Endothelial cell of umbilical vein (primary cell): ENCODE measurements at regions not wholly inside any gene's neighbourhood (a gene's known extent, or its start where the extent isn't known, plus 50 kb on each side); places are given as distances from the start of the nearest gene placed in this dataset.

Source experiments
- BruUV-seq: library from RNA; stranded (reverse); fragments of 400-500 nt; replicated peaks from 2 replicates; lab custom pipeline; 2021; lab: Mats Ljungman, UMichigan
- CTCF ChIA-PET: fragments of 300-600, 350-600 bp; sonication (Branson Sonifier 250); formaldehyde crosslinking; loops from one replicate; lab custom pipeline; 2021; ENCODE audit warnings: antibody characterized with exemption, inconsistent platforms; lab: Charles Lee
- POLR2A ChIA-PET: fragments of 300-600, 350-600 bp; sonication (Branson Sonifier 250); formaldehyde crosslinking; loops from one replicate; lab custom pipeline; 2021; ENCODE audit warnings: antibody characterized with exemption, inconsistent platforms; lab: Charles Lee
- DNase-seq: peaks from one replicate; pipeline ENCODE4 v3.0.0-alpha.2; 2011; ENCODE audit warnings: low read depth, low spot score
- FAIRE-seq: peaks from 2 replicates; lab custom pipeline; 2011; peaks lifted over from hg19 to GRCh38; lab: Jason Lieb, UNC
- H2AFZ ChIP-seq: 2 replicates; pipeline ENCODE4 v1.6.0; 2012; ENCODE audit warnings: low read depth, low read length, control low read depth, inconsistent platforms
- H3K27ac ChIP-seq: 2 replicates; pipeline ENCODE4 v1.5.1; 2011; ENCODE audit warnings: low read depth, mild to moderate bottlenecking, control low read depth, low read length, moderate library complexity; ENCODE audit not compliant: insufficient read depth
- H3K27me3 ChIP-seq, 2 experiments: 2 replicates each; pipeline versions ENCODE4 v1.6.0 to v1.6.1; 2011; ENCODE audit warnings: low read length in 2 of 2, mixed read lengths in 1 of 2; ENCODE audit not compliant: control insufficient read depth in 2 of 2, insufficient read depth in 2 of 2
- H3K36me3 ChIP-seq, 2 experiments: 2 replicates in 1 of 2; 3 replicates in 1 of 2; pipeline ENCODE4 v1.5.1; 2011; ENCODE audit warnings: low read length in 2 of 2, mild to moderate bottlenecking in 1 of 2, moderate library complexity in 1 of 2; ENCODE audit not compliant: control insufficient read depth in 2 of 2, insufficient read depth in 2 of 2; ENCODE audit errors: extremely low read depth in 1 of 2
- H3K4me1 ChIP-seq: 3 replicates; pipeline ENCODE4 v1.5.1; 2011; ENCODE audit warnings: mild to moderate bottlenecking, low read length; ENCODE audit not compliant: control insufficient read depth, insufficient read depth; ENCODE audit errors: extremely low read depth
- H3K4me2 ChIP-seq: 2 replicates; pipeline ENCODE4 v1.6.1; 2011; ENCODE audit warnings: low read length, control low read depth, mixed read lengths; ENCODE audit not compliant: insufficient read depth
- H3K4me3 ChIP-seq, 3 experiments: fragments of 200-600 bp in 1 of 3; sonication (generic), shearing (Covaris generic) in 1 of 3; replicated peaks in 1 of 3; 2 replicates each; pipeline ENCODE4 v1.5.1; 2011 to 2016; ENCODE audit warnings: control low read depth in 3 of 3, low read length in 3 of 3, mild to moderate bottlenecking in 2 of 3, inconsistent platforms in 1 of 3, low read depth in 1 of 3, moderate library complexity in 1 of 3; ENCODE audit not compliant: insufficient read depth in 1 of 3
- H3K79me2 ChIP-seq: 2 replicates; pipeline ENCODE4 v1.6.0; 2012; ENCODE audit warnings: low read length, inconsistent platforms; ENCODE audit not compliant: control insufficient read depth, insufficient read depth
- H3K9ac ChIP-seq: replicated peaks from 2 replicates; pipeline ENCODE3; 2011; ENCODE audit warnings: low read length, control low read depth; ENCODE audit not compliant: insufficient read depth; ENCODE audit errors: extremely low read depth
- H3K9me1 ChIP-seq: replicated peaks from 3 replicates; pipeline ENCODE4 v1.6.0; 2011; ENCODE audit warnings: mild to moderate bottlenecking, low read length; ENCODE audit not compliant: control insufficient read depth, insufficient read depth; ENCODE audit errors: extremely low read depth
- H3K9me3 ChIP-seq: replicated peaks from 2 replicates; pipeline ENCODE4 v1.5.1; 2012; ENCODE audit warnings: low read length, inconsistent platforms; ENCODE audit not compliant: control insufficient read depth, insufficient read depth
- H4K20me1 ChIP-seq: replicated peaks from 2 replicates; pipeline ENCODE3; 2011; ENCODE audit warnings: mild to moderate bottlenecking, low read length; ENCODE audit not compliant: control insufficient read depth, insufficient read depth; ENCODE audit errors: extremely low read depth
- EZH2 ChIP-seq: IDR thresholded peaks from 2 replicates; pipeline ENCODE4 v1.6.1; 2012; ENCODE audit warnings: borderline replicate concordance, low read depth, mild to moderate bottlenecking, moderate library complexity, low read length, inconsistent platforms; ENCODE audit not compliant: severe bottlenecking
- GATA2 ChIP-seq: IDR thresholded peaks from 2 replicates; pipeline ENCODE4 v1.7.0; 2011; ENCODE audit warnings: low read depth, mild to moderate bottlenecking, moderate library complexity, mixed read lengths, low read length; ENCODE audit not compliant: insufficient read length, insufficient read depth
- JUN ChIP-seq: IDR thresholded peaks from 2 replicates; pipeline ENCODE4 v1.6.1; 2011; ENCODE audit warnings: borderline replicate concordance, low read depth; ENCODE audit not compliant: insufficient read length, insufficient read depth
- MYC ChIP-seq: IDR thresholded peaks from one replicate; pipeline ENCODE4 v1.6.1; 2011; ENCODE audit warnings: mild to moderate bottlenecking, low read depth, low read length
- POLR2A ChIP-seq: IDR thresholded peaks from 2 replicates; pipeline ENCODE4 v1.6.1; 2012; ENCODE audit warnings: low read depth, mild to moderate bottlenecking, control low read depth, low read length
- POLR2AphosphoS5 ChIP-seq: IDR thresholded peaks from 2 replicates; pipeline ENCODE4 v1.6.1; 2012; ENCODE audit warnings: low read depth, mild to moderate bottlenecking, control low read depth, low read length, moderate library complexity; ENCODE audit not compliant: insufficient read depth
- dilution Hi-C: fragments of 300-500 bp; cut with MboI; formaldehyde crosslinking; loops from one replicate; pipeline ENCODE4 v1.15.0; 2019; ENCODE audit warnings: low sequenced_read_pairs; ENCODE audit not compliant: extremely low pct_ligation_motif_present
- intact Hi-C: fragments of 100-400 bp; cut with micrococcal nuclease; formaldehyde crosslinking; loops from one replicate; pipeline ENCODE4 v1.10.0; 2022
- TF ChIP-seq, protein P1 (sequence below), 2 donors: IDR thresholded peaks; 1 replicate in 1 of 2; 2 replicates in 1 of 2; pipeline ENCODE4 v1.5.1; 2011; ENCODE audit warnings: low read length in 2 of 2, mild to moderate bottlenecking in 2 of 2, moderate library complexity in 2 of 2, control low read depth in 1 of 2, inconsistent platforms in 1 of 2, low read depth in 1 of 2; ENCODE audit not compliant: insufficient read depth in 1 of 2; ENCODE audit errors: extremely low read depth in 1 of 2
- TF ChIP-seq, protein P2 (sequence below): IDR thresholded peaks from 2 replicates; pipeline ENCODE4 v1.6.1; 2011; ENCODE audit not compliant: insufficient read depth, insufficient read length

DNA sequence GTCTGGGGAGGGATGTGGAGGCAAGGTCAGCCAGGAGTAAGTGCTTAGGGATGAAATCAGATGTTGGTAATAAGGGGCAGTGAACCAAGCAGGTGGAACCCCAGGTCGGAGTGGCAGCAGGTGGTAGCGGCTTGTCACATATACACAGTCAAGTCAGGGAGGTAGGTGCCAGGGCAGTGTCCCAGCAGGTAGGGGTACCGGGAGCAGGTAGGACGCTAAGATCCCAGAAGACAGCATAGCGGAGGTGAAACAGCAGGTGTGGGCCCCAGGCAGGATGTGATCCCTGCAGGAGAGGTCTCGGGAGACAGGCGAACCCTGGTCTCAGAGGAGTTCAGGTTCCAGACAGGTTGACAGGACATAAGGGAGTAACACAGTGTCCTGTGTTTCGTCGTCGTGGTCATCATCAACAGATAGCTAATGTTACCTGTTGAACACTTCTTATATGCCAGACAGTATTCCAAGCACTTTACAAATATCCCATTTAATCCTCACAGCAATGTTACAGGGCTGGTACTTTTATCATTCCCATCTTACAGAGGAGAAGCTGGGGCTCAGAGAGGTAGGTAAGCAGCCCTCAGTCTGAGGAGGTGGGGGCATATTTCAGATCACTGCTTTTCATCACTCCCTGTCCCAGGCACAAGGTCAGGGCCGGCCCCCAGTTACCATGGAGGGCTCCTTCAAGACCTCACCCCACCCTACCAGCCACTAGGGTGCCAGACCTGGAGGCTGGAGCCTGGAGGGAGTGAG lies 241.6 kb downstream of the UACA start:
- Histone ChIP-seq H2AFZ (no peak overlapping the region), H3K79me2 (no peaks in the 10 kb centered on the region), H3K4me1 (no peaks in the 10 kb centered on the region), H3K4me3 (no peak overlapping the region), H3K9ac (no peak overlapping the region), H3K4me2 (no peak overlapping the region), H3K27me3 (peaks cover 8 to 9% of the 10 kb centered on the region in 2 experiments), H3K9me3 (no peaks in the 10 kb centered on the region), H3K9me1 (no peaks in the 10 kb centered on the region), H3K36me3 (no peaks in the 10 kb centered on the region), H3K27ac (no peak overlapping the region), H4K20me1 (no peaks in the 10 kb centered on the region)
- BruUV-seq, result no TSS peak
- DNase-seq, result no peak
- CTCF ChIA-PET, result no interaction called here
- intact Hi-C loops (no loop called here), dilution Hi-C loops (no loop called here)
- no peak for TF ChIP-seq POLR2AphosphoS5
- TF ChIP-seq GATA2, result no peak
- TF ChIP-seq, protein P1, sequence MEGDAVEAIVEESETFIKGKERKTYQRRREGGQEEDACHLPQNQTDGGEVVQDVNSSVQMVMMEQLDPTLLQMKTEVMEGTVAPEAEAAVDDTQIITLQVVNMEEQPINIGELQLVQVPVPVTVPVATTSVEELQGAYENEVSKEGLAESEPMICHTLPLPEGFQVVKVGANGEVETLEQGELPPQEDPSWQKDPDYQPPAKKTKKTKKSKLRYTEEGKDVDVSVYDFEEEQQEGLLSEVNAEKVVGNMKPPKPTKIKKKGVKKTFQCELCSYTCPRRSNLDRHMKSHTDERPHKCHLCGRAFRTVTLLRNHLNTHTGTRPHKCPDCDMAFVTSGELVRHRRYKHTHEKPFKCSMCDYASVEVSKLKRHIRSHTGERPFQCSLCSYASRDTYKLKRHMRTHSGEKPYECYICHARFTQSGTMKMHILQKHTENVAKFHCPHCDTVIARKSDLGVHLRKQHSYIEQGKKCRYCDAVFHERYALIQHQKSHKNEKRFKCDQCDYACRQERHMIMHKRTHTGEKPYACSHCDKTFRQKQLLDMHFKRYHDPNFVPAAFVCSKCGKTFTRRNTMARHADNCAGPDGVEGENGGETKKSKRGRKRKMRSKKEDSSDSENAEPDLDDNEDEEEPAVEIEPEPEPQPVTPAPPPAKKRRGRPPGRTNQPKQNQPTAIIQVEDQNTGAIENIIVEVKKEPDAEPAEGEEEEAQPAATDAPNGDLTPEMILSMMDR (IDR thresholded peaks at IDR 0.05; ENCODE audit: extremely low read depth in 1 of 2, insufficient read depth in 1 of 2, low read depth in 1 of 2, low read length in 2 of 2), result no peak
- no peak for FAIRE-seq
- POLR2A ChIA-PET, result no interaction called here

DNA sequence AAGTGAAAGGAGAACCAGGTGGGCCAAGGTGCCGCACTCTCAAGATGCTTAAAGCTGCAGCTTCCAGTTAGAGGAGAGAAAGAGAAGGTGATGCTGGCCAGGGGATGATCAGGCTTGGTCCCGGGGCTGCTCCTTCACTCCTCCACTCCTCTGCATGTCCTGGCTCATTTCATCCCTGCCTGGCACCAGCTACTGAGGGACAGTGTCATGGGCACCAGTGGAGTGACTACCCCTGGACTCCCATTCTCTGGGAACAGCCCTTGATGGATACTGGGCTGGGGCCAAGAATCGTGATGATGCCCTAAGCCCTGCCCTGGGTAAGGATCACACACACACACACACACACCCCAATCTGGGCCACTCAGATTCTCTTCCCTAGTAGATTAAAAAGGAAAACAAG lies 243.7 kb downstream of the UACA start:
- DNase-seq, result no peak
- Histone ChIP-seq H3K79me2 (no peaks in the 10 kb centered on the region), H4K20me1 (no peaks in the 10 kb centered on the region), H3K4me2 (no peak overlapping the region), H3K36me3 (no peaks in the 10 kb centered on the region), H3K9ac (no peak overlapping the region), H3K4me1 (no peaks in the 10 kb centered on the region), H3K27ac (no peak overlapping the region), H3K9me3 (no peaks in the 10 kb centered on the region), H3K9me1 (no peaks in the 10 kb centered on the region), H3K27me3 (peaks cover 8 to 12% of the 10 kb centered on the region in 2 experiments), H2AFZ (no peak overlapping the region), H3K4me3 (no peak overlapping the region)
- TF ChIP-seq POLR2AphosphoS5 (no peak), POLR2A (no peak), MYC (no peak), JUN (no peak), EZH2 (no peak)
- TF ChIP-seq, protein P2, sequence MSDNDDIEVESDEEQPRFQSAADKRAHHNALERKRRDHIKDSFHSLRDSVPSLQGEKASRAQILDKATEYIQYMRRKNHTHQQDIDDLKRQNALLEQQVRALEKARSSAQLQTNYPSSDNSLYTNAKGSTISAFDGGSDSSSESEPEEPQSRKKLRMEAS, result no peak
- intact Hi-C loops (no loop called here), dilution Hi-C loops (no loop called here)
- no TSS peak for BruUV-seq
- ChIA-PET CTCF (interaction anchor here (0.8 kb wide), 1 partner anchor 8 kb away, joined by 3 read pairs; no protein-coding TSS in a partner anchor), POLR2A (no interaction called here)
- no peak for FAIRE-seq
